NCI-H226 (cell line): ENCODE measurements at regions not wholly inside any gene's neighbourhood (a gene's known extent, or its start where the extent isn't known, plus 50 kb on each side); places are given as distances from the start of the nearest gene placed in this dataset.
"Not testable (repeated sequence)": the region's sequence is repeated elsewhere in the genome, so short reads cannot be mapped to it uniquely, and the experiment has no call there.

Source experiments
- DNase-seq: peaks from one replicate; pipeline ENCODE4 v3.0.0-alpha.2; 2015

DNA sequence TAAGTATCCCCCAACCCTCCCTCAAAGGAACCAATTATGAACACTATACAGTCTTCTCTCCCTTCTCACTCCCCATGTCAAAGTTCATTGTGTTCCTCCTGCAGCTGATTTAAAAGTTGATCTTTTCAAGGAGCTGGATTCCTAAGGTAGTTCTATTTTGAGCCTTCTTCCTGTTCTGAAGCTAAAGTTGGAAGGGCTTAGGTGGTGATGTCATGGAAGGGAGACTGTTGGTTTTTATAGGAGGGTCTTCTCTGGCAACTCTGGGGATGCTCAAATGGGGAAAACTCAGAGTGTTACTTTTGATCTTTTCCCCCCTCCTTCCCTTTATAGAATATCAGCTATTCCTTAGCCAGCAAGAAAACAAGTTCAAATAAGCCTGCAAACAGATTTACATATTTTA lies 83.0 kb upstream of the AK4 start:
- no peak for DNase-seq

DNA sequence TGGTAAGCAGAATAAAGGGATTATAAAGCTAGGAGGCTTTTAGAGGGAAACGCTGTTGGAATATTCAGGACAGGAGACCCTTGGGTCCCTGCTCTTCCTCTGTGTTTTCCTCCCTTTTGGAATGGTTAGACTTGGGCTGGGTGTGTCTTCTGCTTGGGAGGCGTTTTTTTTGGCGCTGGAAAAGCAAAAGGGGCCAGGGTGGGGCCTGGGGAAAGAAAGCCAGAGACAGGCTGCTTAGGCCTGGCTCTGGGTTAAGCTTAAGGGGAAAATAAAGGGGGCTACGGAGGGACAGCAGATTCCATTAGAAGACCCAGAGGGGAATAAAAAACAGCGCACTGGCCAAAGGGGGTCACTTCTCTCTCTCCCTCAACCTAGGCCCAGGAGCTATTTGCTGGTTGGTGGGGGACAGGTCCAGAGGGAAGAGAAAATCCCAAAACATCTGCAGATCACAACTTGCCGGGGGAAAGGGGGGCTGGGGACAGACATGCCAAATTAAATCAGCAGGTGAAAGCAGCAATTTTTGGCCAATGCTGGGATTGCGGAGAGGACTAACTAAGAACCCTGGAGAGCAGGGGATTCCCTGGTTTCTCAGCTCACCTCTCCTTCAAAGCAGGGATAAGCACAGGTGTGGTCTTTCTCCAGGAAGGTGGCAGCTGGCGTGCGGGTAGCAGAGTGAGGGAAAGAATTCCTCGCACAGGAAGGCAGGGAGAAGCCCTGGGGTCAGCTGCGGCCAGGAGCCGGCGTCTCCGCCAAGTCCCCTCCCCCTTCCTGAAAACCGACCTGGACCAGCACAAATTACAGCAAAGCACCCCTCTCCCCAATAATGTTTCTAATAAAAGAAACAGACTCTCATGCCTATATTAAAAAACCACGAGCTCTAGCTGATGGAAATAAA lies 82.2 kb upstream of the AK4 start:
- no peak for DNase-seq

DNA sequence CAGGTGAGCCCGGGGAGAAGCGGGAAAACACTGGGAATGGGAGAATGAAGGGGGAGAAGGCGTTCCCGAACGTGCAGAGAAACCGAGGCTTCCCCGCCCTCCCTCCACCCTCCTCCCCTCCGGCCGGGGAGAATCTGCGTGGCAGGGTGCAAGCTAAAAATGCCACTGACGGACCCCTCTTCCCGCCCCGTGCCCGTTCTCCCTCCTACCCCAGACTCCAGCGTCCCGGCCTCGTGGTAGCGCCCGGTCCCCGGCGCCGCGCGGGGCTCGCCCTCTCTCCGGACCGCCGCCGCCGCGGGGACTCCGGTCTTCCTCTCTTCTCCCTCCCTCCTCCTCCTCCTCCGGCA lies 81.6 kb upstream of the AK4 start:
- DNase-seq = no peak

DNA sequence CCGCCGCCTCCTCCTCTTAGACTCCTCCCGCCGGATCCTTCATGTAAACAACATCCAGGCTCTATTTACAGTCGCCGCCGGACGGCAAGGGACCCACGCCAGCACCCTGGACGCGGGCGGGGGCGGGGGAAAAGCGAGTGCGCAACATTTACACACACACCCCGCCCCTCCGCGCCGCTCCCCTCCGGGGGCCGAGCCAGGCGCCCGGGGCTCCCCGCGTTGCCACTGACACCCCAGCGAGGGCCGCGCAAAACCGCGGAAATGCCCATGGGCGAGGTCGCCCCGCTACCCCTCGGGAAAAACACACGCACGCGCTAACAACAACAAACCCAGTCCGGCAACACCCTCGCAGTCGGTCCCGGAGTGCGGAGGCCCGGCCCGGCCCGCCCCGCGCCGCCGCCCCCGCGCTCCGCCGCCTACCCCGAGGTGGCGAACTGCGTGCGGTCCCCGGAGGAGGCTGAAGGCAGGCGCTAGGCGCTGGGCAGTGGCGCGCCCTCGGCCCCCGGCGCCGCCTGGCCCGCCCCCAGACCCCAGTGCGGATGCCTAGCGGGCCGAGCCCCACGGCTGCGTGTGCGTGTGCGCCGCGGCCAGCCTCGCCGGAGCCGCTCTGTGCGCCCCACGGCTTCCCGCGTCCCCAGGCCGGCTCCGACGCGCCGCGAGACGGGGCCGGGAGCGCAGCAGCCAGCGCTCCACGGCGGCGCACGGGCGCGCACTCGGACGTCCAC lies 81.1 kb upstream of the AK4 start:
- DNase-seq = peak; percentile 40

DNA sequence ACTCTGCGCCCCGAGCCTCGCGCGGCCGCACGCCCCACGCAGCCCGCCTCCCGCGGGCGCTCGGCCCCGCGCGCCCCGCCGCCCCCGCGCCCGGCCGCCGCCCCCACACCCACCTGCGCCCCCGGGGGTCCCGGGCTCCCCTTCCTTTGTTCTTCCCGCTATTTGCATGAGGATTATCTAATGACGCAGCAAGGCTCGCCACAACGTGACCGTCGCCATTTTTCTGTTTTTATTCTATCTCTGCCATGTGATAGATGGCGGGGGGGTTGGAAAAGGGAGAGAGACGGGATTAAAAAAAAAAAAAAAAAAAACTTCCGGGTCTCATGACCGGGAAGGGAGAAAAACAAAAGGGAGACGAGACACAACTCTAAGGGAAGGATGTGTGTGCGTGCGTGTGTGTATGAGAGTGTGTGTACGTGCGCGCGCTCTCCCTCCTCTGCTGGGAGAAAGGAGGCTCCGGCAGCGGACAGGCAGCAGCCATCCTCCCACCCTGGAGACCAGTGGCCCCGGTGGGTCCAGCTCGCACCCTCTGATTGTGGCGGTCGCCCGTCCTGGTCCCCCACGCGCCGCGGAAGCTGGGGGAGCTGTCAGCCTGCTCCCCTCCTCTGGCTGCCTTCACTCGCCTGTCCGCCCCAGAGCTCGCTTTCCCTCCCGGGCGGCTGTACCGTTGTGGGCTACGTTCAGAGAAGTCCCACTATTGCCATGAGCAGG lies 80.4 kb upstream of the AK4 start:
- DNase-seq = peak; percentile 40

DNA sequence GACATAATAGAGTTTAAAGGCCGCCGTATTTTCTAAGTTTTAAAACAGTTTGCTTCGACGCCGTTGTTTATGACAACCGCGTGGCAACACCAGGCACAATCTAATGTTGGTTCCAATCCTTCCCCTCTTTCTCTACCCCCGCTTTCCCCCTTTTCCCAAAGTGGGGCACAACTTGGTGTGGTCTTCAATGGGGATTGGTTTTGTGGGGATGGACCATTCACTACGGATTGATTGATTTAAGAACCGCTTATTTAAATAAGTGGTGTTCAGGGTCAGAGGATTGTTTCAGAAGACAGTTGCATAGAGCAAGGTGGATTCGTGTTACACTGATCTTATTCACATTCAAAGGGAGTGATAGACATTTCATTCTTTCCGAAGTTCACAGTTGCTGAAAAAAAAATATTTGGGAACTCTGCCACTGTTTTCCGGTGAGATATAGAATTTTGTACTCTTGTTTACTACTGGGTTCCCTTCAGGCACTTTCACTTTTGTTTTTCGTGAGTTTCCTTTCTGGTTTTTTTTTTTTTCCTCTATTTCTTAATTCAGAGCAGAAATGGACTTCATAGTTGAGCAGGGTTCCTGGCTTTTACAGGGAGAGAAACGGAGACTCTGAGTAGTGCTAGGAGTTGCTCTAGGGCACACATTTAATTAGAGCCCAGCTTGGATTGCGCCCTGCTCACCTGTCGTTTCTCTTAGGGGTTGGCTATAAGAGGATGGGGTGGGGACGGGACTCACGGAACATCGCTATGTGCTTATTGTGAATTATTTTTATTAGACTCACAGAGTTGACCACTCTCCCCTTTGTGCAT lies 79.6 kb upstream of the AK4 start:
- no peak for DNase-seq

DNA sequence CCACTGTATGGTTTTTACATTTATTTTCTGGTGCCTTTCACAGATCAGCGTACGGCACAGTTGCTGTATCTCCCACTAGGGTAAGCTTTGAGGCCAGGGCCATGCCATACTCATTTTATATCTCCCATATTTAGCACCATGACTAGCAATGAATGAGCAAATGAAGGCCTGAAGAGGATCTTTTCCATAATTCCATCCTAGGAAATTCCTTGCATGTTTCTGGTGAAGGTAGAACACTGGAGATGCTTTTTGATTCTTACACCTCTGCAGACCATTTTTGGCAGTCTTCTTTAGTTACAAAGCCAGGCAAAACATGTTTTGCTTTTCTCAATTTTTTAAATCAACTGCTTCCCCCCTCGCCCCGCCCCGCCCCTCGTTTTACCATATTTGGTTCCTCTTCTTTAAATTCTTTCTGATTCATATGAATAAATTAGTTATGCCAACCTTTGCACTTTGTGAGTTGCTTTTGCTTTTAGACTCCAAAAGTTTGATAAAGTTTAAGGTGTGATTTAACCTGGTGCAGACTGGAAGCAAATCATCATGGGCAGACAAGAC lies 78.9 kb upstream of the AK4 start:
- no peak for DNase-seq

DNA sequence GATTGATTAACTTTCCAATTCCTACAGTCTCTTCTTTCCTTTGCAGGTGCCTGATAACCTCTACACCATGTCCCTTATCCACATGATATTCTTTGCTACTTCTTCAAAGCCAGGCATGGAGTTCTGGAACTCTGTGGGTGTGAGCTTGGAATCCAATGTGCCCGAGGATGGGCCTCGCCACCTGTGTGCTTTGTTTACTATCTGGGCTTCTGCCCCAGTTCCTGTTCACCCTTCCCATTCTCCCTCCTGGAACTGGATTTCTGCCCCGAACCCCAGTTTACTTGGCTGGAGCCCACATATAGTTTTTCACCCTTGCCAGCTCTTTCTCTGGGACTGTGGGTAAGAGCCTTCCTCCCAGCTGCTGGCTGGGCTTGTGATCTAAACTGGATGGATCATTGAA lies 75.2 kb upstream of the AK4 start:
- DNase-seq = no peak

DNA sequence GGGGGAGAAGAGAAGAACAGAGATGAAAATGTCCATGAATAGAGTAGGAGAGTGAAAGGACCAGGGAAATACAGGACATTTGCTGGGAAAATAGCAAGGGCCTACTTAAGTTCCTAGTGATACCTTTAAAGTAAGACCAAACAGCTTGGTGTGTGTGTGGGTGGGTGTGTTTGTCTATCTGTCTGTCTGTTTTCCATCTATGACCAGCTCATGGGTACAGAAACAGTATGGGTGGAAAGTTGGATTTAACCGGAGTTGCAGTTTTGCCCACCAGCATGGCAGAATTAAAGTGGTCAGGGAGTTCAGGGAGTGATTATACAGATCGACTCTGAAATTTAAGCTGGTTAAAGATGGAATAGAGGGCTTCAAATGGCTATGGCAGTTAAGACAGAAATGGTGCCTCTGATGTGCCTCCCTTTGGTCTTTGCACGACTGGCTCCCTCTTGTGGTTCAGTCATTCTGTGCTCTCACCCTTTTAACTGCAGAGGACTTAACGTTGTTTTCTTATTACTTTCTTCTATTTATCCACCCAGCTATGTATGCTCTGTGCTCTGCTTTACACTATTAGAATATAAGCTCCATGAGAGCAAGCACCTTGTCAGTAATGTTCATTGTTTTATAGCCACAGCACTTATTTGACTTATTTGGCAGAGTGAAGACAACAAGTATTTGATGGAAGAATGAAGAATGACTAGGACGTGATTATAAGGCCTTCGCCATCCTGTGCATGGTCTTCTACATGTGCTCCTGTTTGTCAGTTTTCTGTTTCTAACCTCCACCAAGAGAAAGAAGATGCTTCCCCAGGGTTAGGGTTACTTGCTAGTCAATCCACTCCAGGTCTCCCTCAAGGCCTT lies 72.7 kb upstream of the AK4 start:
- no peak for DNase-seq

DNA sequence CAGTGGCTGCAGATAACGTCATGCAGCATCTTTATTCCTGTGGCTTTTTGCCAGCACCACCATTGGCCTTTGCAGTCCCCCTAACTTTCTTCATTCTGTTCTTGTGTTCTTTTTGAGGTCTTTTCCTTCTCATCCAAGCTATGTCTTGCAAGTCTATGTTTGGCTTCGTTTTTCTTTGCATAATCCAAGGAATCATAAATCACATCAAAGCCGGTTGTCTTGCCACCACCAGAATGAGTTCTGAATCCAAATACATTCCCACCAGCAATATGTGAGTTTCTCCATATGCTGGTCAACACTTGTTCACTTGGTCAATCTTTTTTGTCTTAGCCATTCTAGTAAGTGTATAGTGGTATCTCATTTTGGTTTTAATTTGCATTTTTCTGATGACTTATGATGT lies 70.6 kb upstream of the AK4 start:
- DNase-seq = no peak

DNA sequence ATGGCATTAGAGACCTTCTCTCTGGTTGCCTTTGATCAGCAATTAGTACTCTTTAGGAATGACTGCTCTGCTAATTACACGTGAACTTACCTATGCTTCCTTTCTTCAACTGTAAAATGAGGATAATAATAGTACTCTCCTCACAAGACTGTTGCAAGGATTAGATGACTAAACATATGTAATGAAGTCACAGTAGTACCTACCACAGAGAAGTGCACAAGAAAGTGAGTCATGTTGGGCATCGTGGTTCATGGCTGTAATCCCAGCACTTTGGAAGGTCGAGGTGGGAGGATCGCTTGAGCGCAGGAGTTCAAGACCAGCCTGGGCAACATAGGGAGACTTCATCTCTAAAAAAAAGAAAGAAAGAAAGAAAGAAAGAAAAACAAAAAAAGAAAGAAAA lies 68.1 kb upstream of the AK4 start:
- peak; percentile 66 for DNase-seq

DNA sequence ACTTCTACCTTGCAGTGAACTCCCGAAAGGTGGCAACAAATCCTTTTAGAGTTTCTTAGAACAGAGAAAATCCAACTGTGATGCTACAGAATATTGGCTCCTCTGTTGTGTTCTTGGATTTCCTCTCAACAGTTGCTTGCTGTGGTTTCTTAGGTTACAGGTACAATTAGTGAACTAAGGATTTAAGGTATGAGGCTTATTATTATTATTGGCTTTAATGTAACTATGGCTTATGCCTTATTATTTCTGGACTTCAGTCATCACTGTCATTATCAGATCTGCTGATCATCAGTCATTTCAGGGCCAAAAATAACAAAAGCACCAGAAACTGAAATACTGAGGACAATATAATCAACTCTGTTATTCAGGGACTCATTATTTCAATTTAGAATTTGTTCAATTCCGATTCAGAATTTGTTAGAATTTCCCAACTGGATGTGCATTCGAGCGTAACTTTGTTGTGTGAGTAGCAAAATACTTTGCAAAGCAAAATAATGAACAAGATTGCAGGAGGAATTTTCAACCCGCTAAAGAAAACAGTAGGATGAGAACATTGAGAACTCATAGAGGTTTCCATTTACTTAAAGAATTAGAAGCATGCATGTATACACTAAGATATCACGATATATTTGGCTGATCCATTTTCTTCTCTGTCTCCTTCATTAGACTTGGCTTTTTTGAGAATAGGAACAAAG lies 65.5 kb upstream of the AK4 start:
- DNase-seq = no peak

DNA sequence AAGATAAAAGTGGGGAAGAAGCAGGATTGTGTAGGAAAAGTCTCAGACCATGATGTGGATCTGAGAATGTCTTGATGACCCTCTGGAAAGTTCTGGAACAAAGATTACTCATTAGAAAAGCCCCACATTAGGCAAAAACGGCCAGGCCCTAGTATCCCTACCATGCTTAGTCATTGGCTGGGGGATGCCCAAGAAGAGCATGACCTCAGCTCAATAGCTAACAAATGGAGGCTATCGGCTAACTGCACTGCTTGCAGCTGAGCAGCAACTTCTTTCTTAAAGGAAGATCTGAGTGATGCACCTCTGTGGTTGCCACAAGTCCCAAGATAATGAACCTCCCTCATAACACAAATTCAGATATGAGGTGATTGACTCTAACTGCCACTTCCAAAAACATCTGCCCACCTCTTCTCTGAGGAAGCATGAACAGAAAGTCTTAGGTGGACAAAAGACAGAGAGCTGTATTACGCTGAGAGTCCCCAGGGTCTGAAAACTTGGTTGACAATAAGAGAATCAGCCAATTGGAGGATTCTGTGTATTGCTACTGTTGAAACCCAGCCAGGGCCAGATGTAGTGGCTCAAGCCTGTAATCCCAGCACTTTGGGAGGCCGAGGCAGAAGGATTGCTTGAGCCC lies 64.6 kb upstream of the AK4 start:
- no peak for DNase-seq

DNA sequence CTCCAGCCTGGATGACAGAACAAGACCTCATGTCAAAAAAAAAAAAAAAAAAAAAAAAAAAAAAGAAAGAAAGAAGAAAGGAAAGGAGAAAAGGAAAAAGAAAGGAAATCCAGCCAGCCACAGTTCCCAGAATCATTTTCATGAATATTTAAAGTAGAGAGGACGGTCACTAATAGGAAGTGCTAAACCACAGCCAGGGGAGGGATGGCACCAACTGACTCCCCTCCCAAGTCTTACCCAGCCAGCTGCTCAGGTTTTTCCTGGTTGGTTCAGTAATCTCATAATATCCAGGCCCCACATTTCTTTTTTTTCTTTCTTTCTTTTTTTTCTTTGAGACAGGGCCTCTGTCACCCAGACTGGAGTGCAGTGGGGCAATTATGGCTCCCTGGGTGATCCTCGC lies 63.9 kb upstream of the AK4 start:
- DNase-seq = no peak

DNA sequence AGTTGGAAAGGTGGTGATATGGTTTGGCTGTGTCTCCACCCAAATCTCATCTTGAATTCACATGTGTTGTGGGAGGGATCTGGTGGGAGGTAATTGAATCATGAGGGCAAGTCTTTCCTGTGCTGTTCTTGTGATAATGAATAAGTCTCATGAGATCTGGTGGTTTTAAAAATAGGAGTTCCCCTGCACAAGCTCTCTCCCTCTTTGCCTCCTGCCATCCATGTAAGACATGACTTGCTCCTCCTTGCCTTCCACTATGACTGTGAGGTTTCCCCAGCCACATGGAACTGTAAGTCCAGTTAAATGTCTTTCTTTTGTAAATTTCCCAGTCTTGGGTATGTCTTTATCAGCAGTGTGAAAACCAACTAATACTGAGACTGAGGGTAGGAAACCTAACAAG lies 60.5 kb upstream of the AK4 start:
- DNase-seq = not testable (repeated sequence)

DNA sequence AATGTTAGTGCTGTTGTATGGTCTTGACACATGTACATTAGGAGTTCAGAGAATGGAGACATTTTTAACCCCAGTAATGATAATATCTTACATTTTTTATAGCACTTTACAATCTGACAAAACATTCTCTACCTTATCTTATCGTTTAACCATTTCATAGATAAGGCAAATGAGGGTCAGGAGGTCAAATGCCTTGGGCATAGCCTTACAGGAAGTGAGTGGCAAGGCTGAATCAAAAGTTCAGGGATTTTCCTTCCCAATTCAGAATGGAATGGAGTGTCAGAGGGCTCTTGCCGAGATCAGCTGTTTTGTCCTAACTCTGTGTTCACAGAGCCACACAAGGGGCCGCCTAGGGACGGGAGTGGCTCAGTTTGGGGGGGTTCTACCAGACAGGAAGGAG lies 57.6 kb upstream of the AK4 start:
- peak; percentile 61 for DNase-seq

DNA sequence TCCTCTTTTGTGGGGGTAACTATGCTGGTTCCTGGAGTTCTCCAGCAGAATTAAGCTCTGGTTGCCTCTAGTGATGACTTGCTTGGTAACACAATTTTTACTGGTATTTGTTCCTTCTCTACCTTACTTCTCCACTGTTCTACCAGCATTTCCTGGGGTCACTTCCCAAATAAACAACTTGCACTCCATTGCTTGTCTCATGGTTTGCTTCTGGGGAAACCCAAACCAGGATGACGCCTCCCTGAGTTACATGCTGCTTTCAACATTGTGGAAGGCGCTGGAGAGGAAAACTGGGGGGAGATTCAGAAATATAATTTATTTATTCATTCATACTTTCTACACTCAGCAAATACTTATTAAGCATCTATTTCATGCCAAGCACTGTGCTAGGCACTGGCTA lies 55.3 kb upstream of the AK4 start:
- no peak for DNase-seq

DNA sequence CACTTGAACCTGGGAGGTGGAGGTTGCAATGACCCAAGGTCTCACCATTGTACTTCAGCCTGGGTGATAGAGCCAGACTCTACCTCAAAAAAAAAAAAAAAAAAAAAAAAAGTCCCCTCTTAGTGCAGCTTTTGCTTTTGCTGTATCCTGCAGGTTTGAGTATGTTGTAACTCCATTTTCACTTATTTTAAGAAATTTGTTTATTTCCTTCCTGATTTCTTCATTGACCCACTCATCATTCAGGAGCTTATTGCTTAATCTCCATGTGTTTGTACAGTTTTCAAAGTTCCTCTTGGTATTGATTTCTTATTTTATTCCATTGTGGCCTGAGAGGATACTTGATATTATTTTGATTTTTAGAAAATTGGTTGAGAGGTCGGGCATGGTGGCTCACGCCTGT lies 50.9 kb upstream of the AK4 start:
- no peak for DNase-seq
